NOMO-1 (cell line): ENCODE measurements at regions not wholly inside any gene's neighbourhood (a gene's known extent, or its start where the extent isn't known, plus 50 kb on each side); places are given as distances from the start of the nearest gene placed in this dataset.
"Not testable (repeated sequence)": the region's sequence is repeated elsewhere in the genome, so short reads cannot be mapped to it uniquely, and the experiment has no call there.

Source experiments
- DNase-seq, 2 experiments: peaks; one replicate each; lab custom pipeline; 2025; ENCODE audit not compliant: unreplicated experiment in 2 of 2; lab: John Stamatoyannopoulos, UW

DNA sequence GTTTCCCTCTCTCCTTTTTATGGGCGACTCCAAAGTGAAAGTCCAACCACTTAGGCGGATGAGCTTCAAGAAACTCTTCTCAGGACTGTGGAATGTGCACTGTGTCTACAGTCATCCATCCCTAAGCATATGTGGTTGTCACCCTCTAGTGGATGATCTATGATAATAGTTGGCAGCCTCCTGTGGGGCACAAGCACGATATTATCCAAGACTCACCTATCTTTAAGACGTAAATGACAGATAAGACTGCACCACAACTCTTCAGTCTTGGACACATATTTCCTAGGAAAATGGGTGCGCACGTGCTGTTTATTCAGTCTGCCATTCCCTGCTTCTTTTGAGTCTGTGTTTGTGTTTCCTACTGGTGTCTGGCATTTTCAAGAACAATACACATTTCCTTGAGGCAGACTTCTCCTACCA, 145.5 kb upstream of the CTAGE1 start:
- peak; percentile 17 to 61 for DNase-seq

DNA sequence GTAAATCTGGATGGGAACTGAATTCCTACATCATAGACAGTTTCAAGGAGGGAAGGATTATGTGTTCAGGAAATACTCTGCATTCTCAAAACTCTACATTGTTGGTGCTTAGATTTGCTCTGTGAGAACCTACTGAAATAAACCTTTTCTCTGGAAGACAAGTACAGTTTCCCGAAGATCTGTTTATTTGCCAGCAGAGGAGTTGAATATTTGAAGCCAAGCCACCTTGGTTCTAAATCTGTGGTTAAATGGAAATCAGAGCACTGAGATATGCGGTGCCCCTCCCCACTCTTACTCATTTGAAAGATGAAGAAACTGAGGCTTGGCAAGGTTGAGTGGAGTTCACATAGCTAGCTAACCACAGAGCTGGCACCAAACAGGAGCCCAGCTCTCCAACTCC, 146.3 kb upstream of the CTAGE1 start:
- no peak for DNase-seq

DNA sequence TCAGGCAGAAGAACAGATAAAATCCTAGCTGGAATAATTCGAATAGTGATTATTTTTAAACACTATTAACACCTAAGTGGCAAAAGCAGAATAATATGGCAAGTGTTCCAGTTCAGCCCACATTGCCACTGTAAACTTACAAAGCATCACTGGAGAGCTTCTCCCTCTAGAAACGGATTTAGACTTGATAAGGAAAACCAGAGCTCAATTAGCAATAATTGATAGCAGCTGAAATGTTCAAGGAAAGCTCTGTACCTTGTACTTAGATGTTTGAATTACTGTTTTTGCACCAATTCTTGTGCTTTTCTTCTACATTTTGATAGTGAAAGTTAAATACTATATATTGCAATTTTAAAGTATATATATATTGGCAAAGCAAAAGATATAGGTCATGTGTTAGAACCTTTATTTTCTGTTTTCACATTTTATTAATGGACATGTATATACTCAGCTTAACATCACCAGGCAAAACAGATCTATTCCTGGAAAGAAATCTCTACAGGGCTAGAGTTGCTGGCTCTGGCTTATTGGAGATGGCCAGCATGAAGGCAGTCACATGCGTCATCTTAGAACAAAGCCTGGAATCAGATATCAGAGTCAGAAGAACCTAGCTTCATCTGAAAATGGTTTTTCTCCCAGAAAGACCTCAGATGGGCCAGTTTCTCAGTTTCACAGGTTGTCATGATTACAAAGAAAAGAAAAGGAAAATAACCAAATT, 149.1 kb upstream of the CTAGE1 start:
- DNase-seq, result no peak

DNA sequence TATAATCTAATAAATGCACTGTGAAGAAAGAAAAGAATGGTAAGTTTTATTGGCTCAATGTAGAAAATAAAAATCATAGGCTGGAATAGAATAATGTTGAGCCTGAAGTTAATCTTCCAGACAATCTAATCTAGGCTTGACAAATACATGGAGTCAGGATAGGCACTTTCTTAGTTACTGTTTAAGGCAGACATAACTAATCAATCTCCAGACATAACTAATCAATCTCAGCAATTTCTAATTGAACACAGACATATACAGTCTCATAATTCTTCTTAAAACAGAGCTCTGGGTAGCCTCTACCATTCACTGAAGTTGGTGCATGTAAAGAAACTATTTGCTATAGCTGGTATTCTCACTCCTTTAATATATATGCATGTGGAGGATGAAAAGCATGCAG, 150.1 kb upstream of the CTAGE1 start:
- no peak for DNase-seq

DNA sequence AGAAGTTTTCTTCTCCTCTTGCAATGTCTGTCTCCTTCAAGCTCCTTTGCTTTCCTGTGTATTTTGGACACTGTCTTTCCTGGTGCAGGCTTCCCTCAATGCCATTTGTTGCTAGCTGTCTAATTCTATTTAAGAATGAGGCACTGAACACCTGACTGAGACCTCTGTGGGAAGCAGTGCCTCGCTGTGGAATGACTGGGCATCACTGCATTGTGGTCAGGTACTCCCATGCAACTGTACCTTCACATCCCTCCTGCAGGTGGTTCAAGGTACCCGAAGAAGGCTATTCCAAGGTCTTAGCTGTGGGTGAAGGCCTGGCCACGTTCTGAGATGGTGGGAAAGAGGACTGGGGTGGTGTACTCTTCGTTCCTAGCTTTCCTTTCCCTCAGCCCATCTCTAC, 152.8 kb upstream of the CTAGE1 start:
- DNase-seq, result no peak

DNA sequence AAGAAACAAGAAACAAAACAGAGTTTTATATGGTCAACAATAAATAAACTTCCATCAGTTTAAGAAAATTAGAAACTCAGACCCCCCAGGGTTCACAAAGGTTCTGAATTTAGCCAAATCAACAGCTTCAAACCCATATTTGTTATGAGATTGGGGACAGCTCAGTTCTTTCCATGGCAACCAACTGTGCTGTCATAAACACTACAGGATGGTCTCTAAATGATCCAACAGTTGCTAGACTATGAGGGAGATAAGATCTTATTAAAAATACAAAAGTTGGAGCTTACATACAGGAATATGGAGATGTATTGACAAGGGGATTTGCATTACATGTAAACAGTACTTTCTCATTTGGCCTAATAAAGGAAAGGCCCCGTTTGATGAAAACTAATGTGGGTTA, 154.6 kb upstream of the CTAGE1 start:
- no peak for DNase-seq

DNA sequence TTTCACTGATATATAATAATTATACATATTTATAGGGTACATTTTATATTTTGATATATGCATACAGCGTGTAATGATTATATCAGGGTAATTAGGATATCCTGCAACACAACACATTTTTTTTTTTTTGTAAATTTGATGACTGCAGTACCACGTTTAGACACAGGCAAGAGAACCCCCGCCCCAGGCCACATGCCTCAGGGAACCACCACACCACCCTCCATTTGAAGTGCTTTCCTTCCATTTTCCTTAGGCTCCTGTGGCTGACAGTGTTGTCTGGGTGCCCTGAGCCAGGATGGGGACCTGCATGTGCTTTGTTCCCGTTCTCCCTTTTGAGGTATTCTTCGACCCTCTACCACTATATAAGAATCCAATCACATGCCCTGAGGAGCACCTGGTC, 161.6 kb upstream of the CTAGE1 start:
- no peak for DNase-seq

DNA sequence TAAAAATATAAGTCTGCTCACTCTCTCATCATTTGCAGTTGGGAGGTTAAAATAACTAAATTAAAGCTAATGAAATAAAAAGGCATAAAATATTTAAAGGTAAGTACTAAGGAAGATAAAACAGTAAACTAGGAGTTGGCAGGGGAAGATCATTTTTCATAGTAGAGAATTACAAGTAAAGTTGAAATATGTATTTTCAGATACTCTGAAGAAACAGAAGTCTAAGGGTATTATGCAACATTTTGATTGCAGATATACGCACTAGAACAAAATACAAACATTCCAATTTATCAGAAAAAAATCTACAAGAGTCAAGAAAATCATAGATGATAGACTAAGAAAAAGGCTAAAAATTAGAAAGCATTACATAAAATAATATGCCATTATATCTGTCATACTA, 167.6 kb upstream of the CTAGE1 start:
- DNase-seq, result no peak

DNA sequence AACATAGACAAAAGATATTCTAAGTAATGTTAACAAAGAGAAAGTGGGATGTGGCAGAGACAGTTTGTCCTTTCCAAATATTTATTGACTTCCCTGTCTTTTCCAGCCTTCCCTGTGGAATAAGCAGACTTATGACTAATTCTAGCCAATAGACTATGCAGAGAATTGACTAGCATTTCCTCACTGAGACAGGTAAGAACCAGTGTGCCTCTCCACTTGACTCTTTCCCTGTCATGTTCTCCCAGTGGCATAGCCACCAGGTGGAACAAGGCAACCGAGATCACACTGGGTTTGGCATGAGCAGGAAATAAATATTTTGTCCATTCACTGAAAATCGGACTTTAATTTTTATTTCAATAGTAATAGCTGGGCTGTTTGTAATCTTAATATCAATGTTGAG, 168.1 kb upstream of the CTAGE1 start:
- DNase-seq, result no peak

DNA sequence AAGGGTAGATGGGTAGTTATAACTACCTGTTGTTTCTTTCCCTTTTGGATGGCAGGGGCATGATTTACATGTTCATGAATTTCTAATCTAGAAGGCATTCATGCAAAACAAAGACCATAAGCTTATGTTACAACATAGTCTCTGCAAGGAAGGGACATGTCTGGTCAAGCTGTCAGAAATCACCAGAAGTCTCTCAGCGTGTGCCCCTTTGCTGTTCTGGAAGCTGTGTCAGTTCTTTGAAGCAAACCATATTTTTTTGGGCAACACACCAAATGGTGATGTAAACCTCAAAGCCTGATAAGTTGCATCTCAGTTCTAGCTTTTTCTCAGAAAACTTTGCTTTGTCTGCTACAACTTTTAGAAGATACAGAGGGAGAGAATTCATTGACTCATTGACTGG, 173.5 kb upstream of the CTAGE1 start:
- no peak for DNase-seq

DNA sequence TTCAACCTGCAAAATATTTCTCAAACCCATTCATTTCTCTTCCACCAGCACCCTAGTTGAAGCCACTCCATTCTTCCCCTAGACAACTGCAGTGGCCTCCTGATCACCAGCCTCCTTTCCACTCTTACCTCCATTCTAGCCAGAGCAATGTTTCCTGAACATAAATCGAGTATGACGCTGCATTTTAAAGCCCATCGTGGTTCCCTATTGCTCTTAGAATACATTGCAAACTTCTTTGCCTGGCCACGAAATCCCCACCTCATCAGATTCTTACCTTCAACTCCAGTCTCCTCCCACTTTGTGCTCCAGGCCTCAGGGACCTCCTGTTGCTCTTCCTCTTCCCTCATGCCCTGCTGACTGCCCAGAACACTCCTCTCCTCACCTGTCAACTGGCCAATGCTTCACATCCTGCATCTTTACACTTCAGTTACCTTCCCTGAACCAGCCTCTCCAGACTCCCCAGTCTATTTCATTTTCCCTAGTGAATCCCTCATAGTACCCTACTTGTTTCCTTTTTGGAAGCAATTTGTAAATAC, 176.5 kb upstream of the CTAGE1 start:
- DNase-seq, result peak in 1 of 2 experiments; percentile 14

DNA sequence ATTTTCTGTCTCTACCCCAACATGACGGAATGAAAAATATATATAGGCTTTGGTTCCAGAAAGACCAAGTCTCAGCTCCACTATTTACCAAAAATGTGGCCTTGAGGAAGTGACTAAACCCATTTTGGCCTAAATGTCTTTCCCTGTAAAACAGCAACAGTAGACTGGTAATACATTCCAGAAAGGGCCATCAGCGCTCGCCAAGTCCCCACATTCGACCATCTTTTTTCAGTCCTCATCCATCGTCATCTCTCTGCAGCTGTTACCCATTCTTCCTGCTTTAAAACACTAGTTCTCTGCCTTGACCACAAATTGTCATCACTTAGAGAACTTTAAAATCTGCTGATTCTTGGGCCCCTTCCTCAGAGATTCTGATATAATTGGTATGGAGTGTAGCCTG, 183.8 kb upstream of the CTAGE1 start:
- no peak for DNase-seq

DNA sequence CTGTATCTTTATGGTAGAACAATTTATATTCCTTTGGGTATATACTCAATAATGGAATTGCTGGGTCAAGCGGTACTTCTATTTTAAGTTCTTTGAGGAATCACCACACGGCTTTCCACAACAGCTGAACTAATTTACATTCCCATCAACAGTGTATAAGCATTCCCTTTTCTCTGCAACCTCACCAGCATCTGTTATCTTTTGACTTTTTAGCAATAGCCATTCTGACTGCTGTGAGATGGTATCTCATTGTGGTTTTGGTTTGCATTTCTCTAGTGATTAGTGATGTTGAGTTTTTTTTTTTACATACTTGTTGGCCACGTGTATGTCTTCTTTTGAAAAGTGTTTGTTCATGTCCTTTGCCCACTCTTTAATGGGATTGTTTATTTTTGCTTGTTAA, 184.7 kb upstream of the CTAGE1 start:
- not testable (repeated sequence) for DNase-seq

DNA sequence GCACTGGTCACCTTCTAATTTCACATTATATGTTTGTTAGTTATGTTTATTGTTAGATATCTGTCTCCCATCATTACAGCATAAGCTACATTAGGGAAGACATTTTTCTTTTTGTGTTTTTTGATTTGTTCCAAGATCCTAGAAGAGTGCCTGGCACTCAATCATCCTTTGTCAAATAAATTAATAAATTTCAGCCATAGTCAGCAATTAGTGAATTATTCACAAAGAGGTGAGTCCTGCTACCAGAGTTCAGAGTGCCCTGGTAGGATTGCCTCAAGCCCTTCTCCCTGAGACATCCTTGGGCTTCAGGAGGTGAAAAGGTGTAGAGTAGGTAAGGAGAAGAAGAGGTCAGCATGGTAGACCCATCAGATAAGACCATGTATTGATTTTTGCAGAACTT, 186.2 kb upstream of the CTAGE1 start:
- DNase-seq, result no peak

DNA sequence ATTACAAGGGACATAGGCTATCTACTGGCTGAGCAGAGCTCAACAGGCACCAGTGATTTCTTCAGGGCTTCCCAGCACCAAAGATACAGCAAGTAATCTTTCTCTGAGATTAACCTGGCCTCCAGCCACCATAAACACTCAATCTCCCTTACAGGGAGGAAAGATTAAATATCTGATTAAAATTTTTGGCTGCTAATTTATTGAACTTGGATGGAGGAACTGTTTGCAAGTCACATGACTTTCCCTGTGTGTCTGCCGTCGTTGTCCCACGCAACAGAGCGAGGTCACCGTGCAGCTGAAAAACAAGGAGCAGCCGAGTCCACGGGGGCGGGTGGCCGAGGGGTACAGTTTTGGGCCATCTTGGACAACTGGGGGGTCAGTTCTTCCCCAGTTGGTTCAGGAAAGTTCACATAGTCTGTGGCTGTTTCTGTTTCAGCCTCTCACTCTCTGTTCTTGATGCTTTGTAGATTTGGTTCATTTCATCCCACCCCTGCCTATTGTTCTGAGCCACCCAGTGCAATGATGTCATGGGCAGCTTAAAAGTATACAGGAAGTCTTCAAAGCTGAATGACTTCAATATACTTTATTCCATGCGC, 186.8 kb upstream of the CTAGE1 start:
- DNase-seq, result no peak

DNA sequence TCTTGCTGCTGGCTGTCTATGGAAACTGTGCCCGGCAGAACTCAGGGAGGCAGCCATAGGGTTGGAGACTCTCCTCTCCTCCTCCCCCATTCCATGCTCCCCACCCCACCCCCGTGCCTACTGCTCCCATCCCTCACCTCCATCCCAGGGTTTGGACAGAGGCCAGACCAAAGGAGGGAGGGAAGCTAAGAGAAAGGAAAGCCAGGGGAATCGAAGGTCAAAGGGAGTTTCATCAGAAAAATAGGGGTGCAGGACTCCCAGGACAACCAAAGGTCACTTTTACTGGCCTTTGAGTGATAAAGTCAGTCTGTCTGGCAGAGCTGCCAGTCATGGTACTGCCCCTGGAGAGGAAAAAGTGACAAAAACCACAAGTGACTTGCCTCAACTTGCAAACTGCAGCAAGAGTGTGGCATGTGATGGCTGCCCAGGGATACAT, 187.3 kb upstream of the CTAGE1 start:
- no peak for DNase-seq

DNA sequence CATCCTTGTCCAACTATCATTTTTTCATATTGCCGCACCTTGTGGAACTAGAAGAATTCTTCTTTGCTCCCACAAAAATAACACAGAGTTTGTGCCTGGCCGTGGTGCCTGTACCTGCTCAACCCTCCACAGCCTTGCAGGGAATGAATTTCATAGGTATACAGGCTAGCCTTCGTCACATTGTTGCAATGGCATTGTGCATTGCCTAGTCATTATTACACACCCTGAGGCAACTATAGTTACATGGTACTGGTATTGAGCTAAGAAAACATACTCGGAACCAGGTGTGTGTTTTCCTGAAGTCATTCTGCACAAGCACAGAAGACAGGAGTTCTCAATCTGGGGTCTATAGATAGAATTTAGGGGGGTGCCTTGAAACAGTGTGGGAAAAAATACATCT, 188.0 kb upstream of the CTAGE1 start:
- no peak for DNase-seq

DNA sequence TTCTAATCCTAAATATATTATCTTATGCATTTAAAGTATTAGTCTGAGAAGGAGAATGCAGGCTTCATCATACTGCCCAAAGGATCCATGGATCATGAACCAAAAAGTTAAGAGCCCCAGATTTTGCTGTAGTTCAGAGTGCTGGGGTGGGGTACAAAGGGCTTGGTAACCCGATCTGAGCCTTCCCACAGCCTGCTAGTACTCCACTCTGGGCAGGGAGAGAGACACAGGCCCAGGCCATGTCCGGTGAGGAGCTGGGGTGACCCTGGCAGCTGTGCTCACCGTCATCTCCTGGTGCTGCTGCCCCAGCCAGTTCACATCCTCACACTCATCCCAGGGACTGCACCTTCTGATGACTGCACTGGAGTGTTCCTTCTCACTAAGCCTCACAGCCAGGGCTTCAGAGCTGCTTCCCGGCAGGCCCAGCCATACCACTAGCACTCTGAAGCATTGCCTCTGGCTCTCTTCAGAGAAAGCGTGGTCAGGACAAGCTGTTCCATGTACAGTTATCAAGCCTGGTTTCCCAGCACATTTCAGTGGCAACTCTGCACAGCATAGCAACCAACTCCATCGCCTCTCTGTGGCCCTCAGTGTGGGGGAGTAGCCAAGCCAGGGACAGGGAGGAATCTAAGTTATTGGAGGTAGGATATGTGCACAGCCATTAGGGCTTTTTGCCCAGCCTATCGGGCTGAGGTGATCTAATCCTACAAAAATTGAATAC, 189.0 kb upstream of the CTAGE1 start:
- no peak for DNase-seq

DNA sequence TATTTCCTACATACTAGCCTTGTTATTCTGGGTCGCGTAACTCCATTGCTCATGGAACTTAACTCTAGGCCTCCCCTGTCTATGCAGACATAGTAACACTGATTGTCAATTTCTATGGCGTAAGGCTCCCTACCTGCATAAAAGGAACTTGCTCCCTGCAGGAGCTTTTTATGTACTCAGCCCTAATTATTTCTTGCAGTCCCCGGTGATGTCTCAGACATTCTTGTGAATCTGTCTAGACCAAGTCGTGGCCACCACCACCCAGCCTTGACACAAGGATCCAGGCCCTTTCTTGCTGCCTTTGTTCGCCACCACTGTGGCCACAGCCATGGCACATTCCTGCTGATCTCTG, 189.5 kb upstream of the CTAGE1 start:
- no peak for DNase-seq

DNA sequence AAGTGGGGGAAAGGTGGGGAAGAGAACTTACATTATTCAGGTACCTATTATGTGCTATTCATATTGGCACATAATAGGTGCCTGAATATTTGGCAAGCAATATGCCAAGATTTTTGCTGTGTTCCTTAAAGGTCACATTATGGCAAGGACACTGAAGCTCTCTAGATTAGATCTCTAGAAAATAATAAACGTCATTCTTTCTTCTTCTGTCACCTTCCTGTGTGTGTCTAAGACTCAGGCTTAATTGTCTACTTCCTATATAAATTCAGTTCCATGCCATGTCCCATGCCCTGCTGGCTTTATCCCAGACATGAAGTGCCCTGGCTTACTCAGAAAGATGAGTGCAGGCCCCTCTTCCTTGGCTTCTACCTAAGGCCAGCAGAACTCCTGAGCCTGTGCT, 191.1 kb upstream of the CTAGE1 start:
- no peak for DNase-seq

DNA sequence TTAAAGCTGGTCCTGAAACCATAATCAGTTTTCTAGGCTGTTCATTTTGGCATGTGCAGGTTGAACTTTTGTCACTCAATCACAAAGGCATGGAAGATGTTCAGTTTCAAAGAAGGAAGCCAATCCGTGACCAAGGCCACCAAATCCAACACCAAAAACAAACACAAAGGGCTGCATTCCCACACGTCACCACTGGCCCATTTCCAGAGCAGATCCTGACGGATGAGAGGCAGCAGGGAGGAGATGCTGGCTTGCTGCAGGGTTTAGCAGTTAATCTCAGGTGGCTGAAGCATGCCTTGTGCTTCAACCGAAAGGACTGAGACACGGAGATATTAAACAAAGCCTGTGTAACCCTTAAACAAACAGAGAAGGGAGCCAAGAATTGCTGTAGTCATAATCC, 191.9 kb upstream of the CTAGE1 start:
- DNase-seq, result no peak
